ENCODE measurements at regions not wholly inside any gene's neighbourhood (a gene's known extent, or its start where the extent isn't known, plus 50 kb on each side); places are given as distances from the start of the nearest gene placed in this dataset.

- H3K4me1 ChIP-seq (replicated peaks): no peaks in the 10 kb centered on the region
- peaks cover 14% of the 10 kb centered on the region for H3K27me3 ChIP-seq (replicated peaks; ENCODE audit: insufficient read depth)
- DNase-seq (ENCODE audit: low spot score): no peak
- no peaks in the 10 kb centered on the region for H3K36me3 ChIP-seq
- WGBS: 33% methylated on average over 22 of the region's 22 CpGs
- TF ChIP-seq POLR2A (IDR thresholded peaks at IDR 0.05) (no peak), POLR2AphosphoS5 (IDR thresholded peaks at IDR 0.05) (no peak), CTCF (IDR thresholded peaks at IDR 0.05) (no peak)
- intact Hi-C loops (cut with DNase I): no loop called here
- H3K9me3 ChIP-seq: no peaks in the 10 kb centered on the region
- H3K27ac ChIP-seq: no peak overlapping the region
- no peak overlapping the region for H3K4me3 ChIP-seq
Measured at GRCh38 chr10:131652438-131653139, 248.2 kb upstream of the PPP2R2D start.

GRCh38 chr10:131653140-131653539 is 247.7 kb upstream of the PPP2R2D start:
- Histone ChIP-seq H3K9me3 (no peaks in the 10 kb centered on the region), H3K4me3 (no peak overlapping the region), H3K36me3 (no peaks in the 10 kb centered on the region), H3K4me1 (replicated peaks) (no peaks in the 10 kb centered on the region), H3K27me3 (replicated peaks; ENCODE audit: insufficient read depth) (peaks cover 14% of the 10 kb centered on the region), H3K27ac (no peak overlapping the region)
- WGBS: 79% methylated on average over 14 of the region's 14 CpGs
- intact Hi-C loops (cut with DNase I): no loop called here
- TF ChIP-seq CTCF (IDR thresholded peaks at IDR 0.05): no peak
- TF ChIP-seq POLR2AphosphoS5 (IDR thresholded peaks at IDR 0.05): no peak
- TF ChIP-seq POLR2A (IDR thresholded peaks at IDR 0.05): no peak
- DNase-seq (ENCODE audit: low spot score): no peak

- H3K36me3 ChIP-seq: no peaks in the 10 kb centered on the region
- DNase-seq (ENCODE audit: low spot score): no peak
- WGBS: 84% methylated on average over 13 of the region's 13 CpGs
Measured at GRCh38 chr10:131653554-131654470, 247.0 kb upstream of the PPP2R2D start.

GRCh38 chr10:131654471-131655087 is 246.2 kb upstream of the PPP2R2D start:
- no peak overlapping the region for H3K27ac ChIP-seq
- intact Hi-C loops (cut with DNase I): no loop called here
- H3K36me3 ChIP-seq: no peaks in the 10 kb centered on the region
- H3K27me3 ChIP-seq (replicated peaks; ENCODE audit: insufficient read depth): peaks cover 14% of the 10 kb centered on the region
- H3K4me1 ChIP-seq (replicated peaks): no peaks in the 10 kb centered on the region
- DNase-seq (ENCODE audit: low spot score): no peak
- H3K9me3 ChIP-seq: no peaks in the 10 kb centered on the region
- no peak for TF ChIP-seq CTCF (IDR thresholded peaks at IDR 0.05)
- no peak for TF ChIP-seq POLR2AphosphoS5 (IDR thresholded peaks at IDR 0.05)
- TF ChIP-seq POLR2A (IDR thresholded peaks at IDR 0.05): no peak
- H3K4me3 ChIP-seq: no peak overlapping the region
- 69% methylated on average over 16 of the region's 21 CpGs for whole genome bisulfite sequencing

More at GRCh38 chr10:131653554-131654470, 247.0 kb upstream of the PPP2R2D start:
- Histone ChIP-seq H3K27me3 (replicated peaks; ENCODE audit: insufficient read depth) (peaks cover 14% of the 10 kb centered on the region), H3K27ac (no peak overlapping the region), H3K9me3 (no peaks in the 10 kb centered on the region), H3K4me3 (no peak overlapping the region), H3K4me1 (replicated peaks) (no peaks in the 10 kb centered on the region)
- intact Hi-C loops (cut with DNase I): no loop called here
- no peak for TF ChIP-seq CTCF (IDR thresholded peaks at IDR 0.05)
- TF ChIP-seq POLR2AphosphoS5 (IDR thresholded peaks at IDR 0.05): no peak
- TF ChIP-seq POLR2A (IDR thresholded peaks at IDR 0.05): no peak
